AG10803 (cell line): ENCODE measurements at regions not wholly inside any gene's neighbourhood (a gene's known extent, or its start where the extent isn't known, plus 50 kb on each side); places are given as distances from the start of the nearest gene placed in this dataset.

Experiments
- DNase-seq: peaks from one replicate; pipeline ENCODE4 v3.0.0; 2010; ENCODE audit warnings: low read depth
- H3K4me3 ChIP-seq: 2 replicates; pipeline ENCODE4 v1.5.1; 2011; ENCODE audit warnings: mild to moderate bottlenecking, low read length, control low read depth
- TF ChIP-seq, protein P1 (sequence below): conservative IDR thresholded peaks from 2 replicates; pipeline ENCODE4 v1.5.1; 2011; ENCODE audit warnings: mild to moderate bottlenecking, low read length, control low read depth, inconsistent platforms

DNA sequence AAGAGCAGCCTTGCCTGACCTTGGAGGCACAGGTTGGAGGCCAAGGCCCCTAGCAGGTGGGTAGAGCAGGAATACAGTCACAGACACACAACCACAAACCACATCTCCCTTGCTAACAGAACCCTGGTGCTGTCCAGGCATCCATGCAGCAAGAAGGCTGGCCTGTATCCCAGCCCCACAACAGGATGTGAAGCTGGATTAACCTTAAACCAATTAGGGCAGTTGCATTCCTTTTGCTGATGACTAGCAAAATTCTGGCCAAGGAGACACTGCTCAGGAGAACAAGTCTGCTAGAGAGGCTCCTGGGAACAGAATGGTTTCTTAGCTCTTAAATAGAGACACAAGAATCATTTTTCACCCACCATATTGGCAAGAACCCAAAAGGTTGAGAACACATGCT is 97.8 kb downstream of the C5orf15 start:
- TF ChIP-seq, protein P1, sequence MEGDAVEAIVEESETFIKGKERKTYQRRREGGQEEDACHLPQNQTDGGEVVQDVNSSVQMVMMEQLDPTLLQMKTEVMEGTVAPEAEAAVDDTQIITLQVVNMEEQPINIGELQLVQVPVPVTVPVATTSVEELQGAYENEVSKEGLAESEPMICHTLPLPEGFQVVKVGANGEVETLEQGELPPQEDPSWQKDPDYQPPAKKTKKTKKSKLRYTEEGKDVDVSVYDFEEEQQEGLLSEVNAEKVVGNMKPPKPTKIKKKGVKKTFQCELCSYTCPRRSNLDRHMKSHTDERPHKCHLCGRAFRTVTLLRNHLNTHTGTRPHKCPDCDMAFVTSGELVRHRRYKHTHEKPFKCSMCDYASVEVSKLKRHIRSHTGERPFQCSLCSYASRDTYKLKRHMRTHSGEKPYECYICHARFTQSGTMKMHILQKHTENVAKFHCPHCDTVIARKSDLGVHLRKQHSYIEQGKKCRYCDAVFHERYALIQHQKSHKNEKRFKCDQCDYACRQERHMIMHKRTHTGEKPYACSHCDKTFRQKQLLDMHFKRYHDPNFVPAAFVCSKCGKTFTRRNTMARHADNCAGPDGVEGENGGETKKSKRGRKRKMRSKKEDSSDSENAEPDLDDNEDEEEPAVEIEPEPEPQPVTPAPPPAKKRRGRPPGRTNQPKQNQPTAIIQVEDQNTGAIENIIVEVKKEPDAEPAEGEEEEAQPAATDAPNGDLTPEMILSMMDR = no peak
- no peak overlapping the region for H3K4me3 ChIP-seq
- peak; percentile 89 for DNase-seq

DNA sequence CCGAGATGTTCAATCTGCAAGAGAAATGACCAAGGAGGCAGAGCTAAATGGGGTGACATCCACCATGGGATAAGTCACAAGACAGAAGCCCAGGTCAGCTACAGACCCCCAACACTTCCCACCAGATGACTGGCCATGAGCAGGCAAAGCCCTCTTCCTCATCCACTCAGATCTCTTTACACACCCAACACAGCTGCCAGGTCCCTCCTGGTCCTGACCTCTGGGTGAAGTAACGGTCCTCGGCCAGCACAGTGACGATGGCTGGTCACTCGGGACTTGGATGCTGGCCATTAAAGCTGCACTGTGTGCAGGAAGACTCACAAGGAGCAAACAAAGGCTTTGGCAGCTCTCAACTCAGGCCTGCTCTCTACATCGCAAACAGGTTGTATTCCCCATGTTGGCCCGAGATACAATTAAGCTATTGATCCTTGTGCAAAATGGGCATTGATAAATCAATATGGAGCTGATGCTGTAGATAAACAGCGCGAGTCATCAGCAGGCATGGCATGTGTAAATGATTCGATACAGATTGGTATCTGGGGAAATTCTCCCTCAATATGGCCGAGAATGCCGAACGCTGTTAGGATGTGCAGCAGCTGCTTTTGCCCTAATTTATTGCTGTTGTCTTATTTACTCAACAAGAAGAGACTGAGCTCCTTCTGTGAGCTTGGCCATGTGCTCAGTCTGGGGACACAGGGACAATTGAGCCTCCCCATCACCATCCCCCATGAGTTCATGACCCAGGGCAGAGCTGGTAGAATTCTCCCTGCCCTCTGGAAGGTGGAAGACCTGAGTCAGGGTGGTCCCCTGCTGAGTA is 98.7 kb downstream of the C5orf15 start:
- DNase-seq = no peak
- TF ChIP-seq, protein P1 = no peak
- no peak overlapping the region for H3K4me3 ChIP-seq

DNA sequence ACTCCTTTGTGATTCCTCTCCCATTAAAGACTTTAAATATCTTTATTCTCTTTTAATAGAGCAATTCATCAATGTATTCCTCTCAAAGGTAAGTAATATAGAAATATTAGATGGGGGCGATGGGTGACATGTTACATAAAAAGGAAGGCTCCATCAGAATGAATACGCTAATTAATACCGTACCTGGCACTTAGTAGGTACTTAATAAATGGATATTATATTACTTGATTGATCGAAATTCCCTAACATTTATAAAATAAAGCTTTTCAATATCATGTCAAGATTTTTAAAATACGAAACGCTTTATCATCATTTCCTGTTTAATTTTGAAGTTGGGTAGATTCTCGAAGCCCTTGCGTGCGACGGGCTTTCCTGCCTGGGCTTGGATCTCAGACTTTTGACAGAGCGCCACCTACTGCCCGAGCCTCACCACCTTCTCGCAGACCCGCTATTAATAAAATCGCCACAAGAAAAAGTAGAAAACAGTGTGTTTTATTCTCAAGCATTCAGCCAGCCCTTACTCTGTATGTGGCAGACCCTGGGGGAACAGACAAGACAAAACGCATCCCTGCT is 99.4 kb downstream of the C5orf15 start:
- TF ChIP-seq, protein P1 = peak; percentile 74
- no peak overlapping the region for H3K4me3 ChIP-seq
- peak; percentile 74 for DNase-seq

DNA sequence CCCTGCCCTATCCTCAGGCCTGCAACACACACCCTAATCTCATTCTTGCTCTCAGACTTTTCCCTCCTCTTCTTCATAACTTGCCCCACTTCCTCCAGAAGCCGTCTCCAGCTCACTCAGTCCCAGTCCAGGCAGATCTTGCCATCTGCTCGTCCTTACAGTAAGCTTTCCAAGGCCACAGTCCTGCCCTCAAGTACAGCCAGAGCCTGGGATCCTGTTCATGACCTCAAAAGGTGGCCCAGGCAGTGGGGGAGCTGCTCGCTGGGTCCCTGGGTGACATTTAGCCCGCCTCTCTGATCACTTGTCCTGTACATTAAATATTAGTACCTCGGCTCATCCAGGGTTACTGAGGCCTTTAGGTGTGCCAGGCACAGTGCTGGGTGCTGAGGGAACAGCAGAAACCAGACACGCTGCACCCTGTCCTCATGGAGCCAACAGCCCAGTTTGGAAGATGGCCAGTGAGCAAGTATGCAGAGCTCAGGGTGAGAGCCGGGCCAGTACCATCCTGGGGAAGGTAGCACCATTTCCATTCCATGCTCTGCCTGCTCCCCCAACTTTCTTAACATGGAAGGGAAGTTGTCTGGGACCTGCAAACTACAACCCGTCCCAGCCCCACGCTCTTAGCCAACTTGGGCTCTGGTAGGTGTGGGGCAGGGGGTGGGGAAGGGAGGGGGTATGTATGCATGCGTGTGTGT is 100.4 kb downstream of the C5orf15 start:
- no peak overlapping the region for H3K4me3 ChIP-seq
- DNase-seq = no peak
- TF ChIP-seq, protein P1 = no peak

DNA sequence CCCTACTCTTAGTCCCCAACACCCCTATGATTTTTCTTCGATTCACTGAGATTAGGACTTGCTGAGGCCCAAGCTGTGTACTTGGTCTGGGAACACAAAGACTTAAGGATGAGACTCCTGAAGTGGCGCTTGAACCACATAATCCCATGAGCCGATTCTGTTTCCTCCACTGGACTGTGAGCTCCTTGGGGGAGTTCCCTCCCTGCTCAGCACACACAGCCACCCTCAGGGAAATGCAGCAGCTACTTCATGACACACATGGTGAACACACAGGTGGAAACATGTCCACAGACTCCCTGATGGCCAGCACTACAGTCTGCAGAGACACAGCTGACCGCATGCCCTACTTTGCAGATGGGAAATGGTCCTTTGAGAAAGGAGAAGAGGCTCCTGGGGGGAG is 101.1 kb downstream of the C5orf15 start:
- TF ChIP-seq, protein P1 = no peak
- no peak overlapping the region for H3K4me3 ChIP-seq
- DNase-seq = no peak

DNA sequence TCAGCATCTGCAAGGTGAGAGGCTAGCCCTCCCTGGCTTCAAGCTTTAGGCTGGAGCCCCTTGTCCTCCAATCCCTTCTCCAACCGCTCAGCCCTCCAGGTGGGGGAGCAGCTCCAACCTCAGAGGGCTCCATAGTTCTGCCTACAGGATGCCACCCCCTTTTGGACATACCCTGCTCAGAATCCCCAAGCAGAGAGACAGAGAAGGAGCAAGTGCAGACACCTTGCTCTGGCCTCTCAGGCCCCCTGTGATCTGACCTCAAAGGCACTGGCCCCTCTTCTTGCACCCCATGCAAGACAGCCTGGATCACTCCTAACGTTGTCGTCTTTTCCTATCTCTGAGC is 101.6 kb downstream of the C5orf15 start:
- no peak for DNase-seq
- TF ChIP-seq, protein P1 = no peak
- no peak overlapping the region for H3K4me3 ChIP-seq
